ENCODE measurements at regions not wholly inside any gene's neighbourhood (a gene's known extent, or its start where the extent isn't known, plus 50 kb on each side); places are given as distances from the start of the nearest gene placed in this dataset.

DNA sequence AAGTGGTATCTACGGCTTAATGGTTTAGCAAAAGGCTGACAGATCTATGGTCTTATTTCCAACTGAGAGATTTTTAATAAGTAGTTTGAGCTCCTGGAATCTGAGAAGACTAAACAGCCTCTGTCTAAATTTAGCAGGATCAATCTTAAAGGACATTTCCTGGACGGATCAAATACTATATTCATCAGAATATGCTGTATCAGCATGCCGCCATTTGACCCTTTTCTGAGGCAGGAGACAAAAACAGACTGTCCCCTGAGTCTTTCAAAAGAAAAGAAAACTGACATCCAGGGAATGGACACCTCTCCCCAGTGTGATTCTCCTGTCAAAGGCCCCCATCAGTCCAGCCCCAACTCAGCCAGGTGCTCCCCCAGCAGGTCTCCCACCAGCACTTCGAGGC is 443.7 kb downstream of the GXYLT1 start:
- Histone ChIP-seq H2BK12ac (ENCODE audit: low read length in 2 of 2) (no peak overlapping the region), H3K4ac (ENCODE audit: low read depth in 1 of 2, low read length in 2 of 2) (no peak overlapping the region), H2AK5ac (ENCODE audit: low read length, severe bottlenecking) (no peak overlapping the region), H3K14ac (ENCODE audit: low read length in 2 of 2) (peak overlapping the region in 1 of 2 experiments; percentile 7), H3K36me3 (ENCODE audit: control insufficient read depth in 1 of 2, insufficient read depth in 2 of 2, low read depth in 1 of 2, low read length in 2 of 2) (no peaks in the 10 kb centered on the region), H3K27me3 (ENCODE audit: control insufficient read depth in 1 of 2, insufficient read depth in 1 of 2, low read length in 2 of 2) (no peaks in the 10 kb centered on the region), H2BK15ac (ENCODE audit: low read depth, poor library complexity, severe bottlenecking) (no peak overlapping the region), H3K9me3 (ENCODE audit: control insufficient read depth, low read length) (no peaks in the 10 kb centered on the region), H3K4me1 (ENCODE audit: control insufficient read depth, insufficient read depth, low read depth, low read length) (no peaks in the 10 kb centered on the region), H4K8ac (ENCODE audit: low read length) (no peak overlapping the region), H3K4me2 (ENCODE audit: low read length, poor library complexity, severe bottlenecking) (no peak overlapping the region), H3K23ac (ENCODE audit: low read length in 2 of 2) (no peak overlapping the region), H3K27ac (ENCODE audit: low read length, poor library complexity, severe bottlenecking) (no peak overlapping the region), H3K18ac (ENCODE audit: low read depth in 1 of 2, low read length in 2 of 2) (no peak overlapping the region), H4K91ac (ENCODE audit: low read length) (no peak overlapping the region), H2BK120ac (ENCODE audit: low read depth, low read length) (no peak overlapping the region), H2BK5ac (ENCODE audit: low read depth, low read length, poor library complexity, severe bottlenecking) (no peak overlapping the region), H3K79me1 (replicated peaks; ENCODE audit: low read length, poor library complexity, severe bottlenecking) (no peaks in the 10 kb centered on the region), H3K4me3 (ENCODE audit: insufficient read depth in 1 of 2, low read depth in 1 of 2, low read length in 2 of 2) (no peak overlapping the region), H3K9ac (ENCODE audit: low read length) (no peak overlapping the region), H2AFZ (ENCODE audit: low read depth, low read length) (no peak overlapping the region)
- no peak for DNase-seq
- 78% methylated on average over 2 of the region's 4 CpGs for WGBS

DNA sequence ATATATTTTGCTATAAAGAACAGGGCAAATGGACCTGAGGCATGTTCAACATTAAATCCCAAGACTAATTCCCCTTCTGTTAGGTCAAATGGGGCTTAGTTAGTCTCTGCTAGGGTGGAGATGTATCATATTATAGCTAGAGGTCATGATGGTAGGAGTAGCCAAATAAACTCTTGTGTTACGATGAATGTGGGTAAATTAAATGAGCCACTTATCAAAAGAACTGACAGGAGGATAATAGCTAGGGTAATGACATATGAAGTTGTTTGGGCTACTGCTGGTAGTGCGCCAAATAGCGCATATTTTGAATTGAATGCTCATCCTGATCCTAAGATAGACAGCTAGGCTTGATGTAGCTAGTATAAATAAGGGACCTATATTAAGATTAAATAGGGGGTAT is 445.0 kb downstream of the GXYLT1 start:
- Histone ChIP-seq H3K9me3 (ENCODE audit: control insufficient read depth, low read length) (no peaks in the 10 kb centered on the region), H2BK5ac (ENCODE audit: low read depth, low read length, poor library complexity, severe bottlenecking) (no peak overlapping the region), H2AK5ac (ENCODE audit: low read length, severe bottlenecking) (no peak overlapping the region), H3K27ac (ENCODE audit: low read length, poor library complexity, severe bottlenecking) (no peak overlapping the region), H3K36me3 (ENCODE audit: control insufficient read depth in 1 of 2, insufficient read depth in 2 of 2, low read depth in 1 of 2, low read length in 2 of 2) (no peaks in the 10 kb centered on the region), H3K4ac (ENCODE audit: low read depth in 1 of 2, low read length in 2 of 2) (no peak overlapping the region), H3K79me1 (replicated peaks; ENCODE audit: low read length, poor library complexity, severe bottlenecking) (no peaks in the 10 kb centered on the region), H3K4me3 (ENCODE audit: insufficient read depth in 1 of 2, low read depth in 1 of 2, low read length in 2 of 2) (no peak overlapping the region), H3K23ac (ENCODE audit: low read length in 2 of 2) (no peak overlapping the region), H3K9ac (ENCODE audit: low read length) (no peak overlapping the region), H3K4me2 (ENCODE audit: low read length, poor library complexity, severe bottlenecking) (no peak overlapping the region), H2BK120ac (ENCODE audit: low read depth, low read length) (no peak overlapping the region), H3K4me1 (ENCODE audit: control insufficient read depth, insufficient read depth, low read depth, low read length) (no peaks in the 10 kb centered on the region), H3K27me3 (ENCODE audit: control insufficient read depth in 1 of 2, insufficient read depth in 1 of 2, low read length in 2 of 2) (no peaks in the 10 kb centered on the region), H2AFZ (ENCODE audit: low read depth, low read length) (no peak overlapping the region), H2BK15ac (ENCODE audit: low read depth, poor library complexity, severe bottlenecking) (no peak overlapping the region), H4K91ac (ENCODE audit: low read length) (no peak overlapping the region), H3K14ac (ENCODE audit: low read length in 2 of 2) (no peak overlapping the region), H2BK12ac (ENCODE audit: low read length in 2 of 2) (no peak overlapping the region), H3K18ac (ENCODE audit: low read depth in 1 of 2, low read length in 2 of 2) (no peak overlapping the region), H4K8ac (ENCODE audit: low read length) (no peak overlapping the region)
- 91% methylated on average over 3 of the region's 3 CpGs for WGBS
- no peak for DNase-seq

DNA sequence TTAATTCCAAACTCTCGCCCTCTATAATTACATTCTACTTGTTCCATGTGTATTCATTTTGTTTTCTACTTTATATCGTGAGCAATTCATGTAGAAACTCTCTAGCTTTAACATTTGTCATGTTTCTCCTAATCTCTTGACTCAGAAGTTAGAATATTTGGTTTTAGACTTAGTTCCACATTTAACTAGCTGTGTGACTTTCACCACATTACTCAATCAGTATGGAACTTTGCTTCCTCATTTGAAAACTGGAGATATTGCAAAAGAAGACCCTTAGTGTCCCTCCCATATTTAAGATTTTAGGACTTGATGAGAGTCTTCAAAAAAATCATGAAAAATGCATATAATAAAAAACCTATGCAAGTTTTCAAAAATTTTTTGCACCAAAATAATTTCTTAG is 447.5 kb downstream of the GXYLT1 start:
- no peak overlapping the region for H2AFZ ChIP-seq (ENCODE audit: low read depth, low read length)
- no peak overlapping the region for H4K8ac ChIP-seq (ENCODE audit: low read length)
- H3K18ac ChIP-seq (ENCODE audit: low read depth in 1 of 2, low read length in 2 of 2) = no peak overlapping the region
- H2BK12ac ChIP-seq (ENCODE audit: low read length in 2 of 2) = no peak overlapping the region
- H3K27me3 ChIP-seq (ENCODE audit: control insufficient read depth in 1 of 2, insufficient read depth in 1 of 2, low read length in 2 of 2) = no peaks in the 10 kb centered on the region
- no peak overlapping the region for H3K14ac ChIP-seq (ENCODE audit: low read length in 2 of 2)
- no peak overlapping the region for H3K4me3 ChIP-seq (ENCODE audit: insufficient read depth in 1 of 2, low read depth in 1 of 2, low read length in 2 of 2)
- no peak overlapping the region for H2BK15ac ChIP-seq (ENCODE audit: low read depth, poor library complexity, severe bottlenecking)
- H3K79me1 ChIP-seq (replicated peaks; ENCODE audit: low read length, poor library complexity, severe bottlenecking) = no peaks in the 10 kb centered on the region
- no peak overlapping the region for H3K4ac ChIP-seq (ENCODE audit: low read depth in 1 of 2, low read length in 2 of 2)
- no peak overlapping the region for H2AK5ac ChIP-seq (ENCODE audit: low read length, severe bottlenecking)
- no peaks in the 10 kb centered on the region for H3K9me3 ChIP-seq (ENCODE audit: control insufficient read depth, low read length)
- H2BK5ac ChIP-seq (ENCODE audit: low read depth, low read length, poor library complexity, severe bottlenecking) = no peak overlapping the region
- H3K4me1 ChIP-seq (ENCODE audit: control insufficient read depth, insufficient read depth, low read depth, low read length) = no peaks in the 10 kb centered on the region
- WGBS = no CpG with 5 or more reads among the region's 2 CpGs
- H3K36me3 ChIP-seq (ENCODE audit: control insufficient read depth in 1 of 2, insufficient read depth in 2 of 2, low read depth in 1 of 2, low read length in 2 of 2) = no peaks in the 10 kb centered on the region
- H3K23ac ChIP-seq (ENCODE audit: low read length in 2 of 2) = no peak overlapping the region
- H3K9ac ChIP-seq (ENCODE audit: low read length) = no peak overlapping the region
- no peak overlapping the region for H4K91ac ChIP-seq (ENCODE audit: low read length)
- no peak overlapping the region for H3K4me2 ChIP-seq (ENCODE audit: low read length, poor library complexity, severe bottlenecking)
- no peak overlapping the region for H2BK120ac ChIP-seq (ENCODE audit: low read depth, low read length)
- H3K27ac ChIP-seq (ENCODE audit: low read length, poor library complexity, severe bottlenecking) = no peak overlapping the region
- DNase-seq = no peak

DNA sequence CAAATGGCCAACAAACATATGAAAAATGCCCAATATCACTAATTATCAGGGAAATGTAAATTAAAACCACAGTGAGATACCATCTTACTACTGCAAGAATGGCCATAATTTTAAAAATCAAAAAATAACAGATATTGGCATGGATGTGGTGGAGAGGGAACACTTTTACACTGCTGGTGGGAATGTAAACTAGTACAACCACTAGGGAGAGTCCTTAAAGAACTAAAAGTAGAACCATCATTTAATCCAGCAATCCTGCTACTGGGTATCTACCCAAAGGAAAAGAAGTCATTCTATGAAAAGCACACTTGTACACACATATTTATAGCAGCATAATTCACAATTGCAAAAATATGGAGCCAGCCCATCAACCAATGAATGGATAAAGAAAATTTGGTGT is 459.7 kb downstream of the GXYLT1 start:
- Histone ChIP-seq H4K8ac (ENCODE audit: low read length) (no peak overlapping the region), H3K4me1 (ENCODE audit: control insufficient read depth, insufficient read depth, low read depth, low read length) (no peaks in the 10 kb centered on the region), H3K4me3 (ENCODE audit: insufficient read depth in 1 of 2, low read depth in 1 of 2, low read length in 2 of 2) (no peak overlapping the region), H3K79me1 (replicated peaks; ENCODE audit: low read length, poor library complexity, severe bottlenecking) (no peaks in the 10 kb centered on the region), H3K18ac (ENCODE audit: low read depth in 1 of 2, low read length in 2 of 2) (no peak overlapping the region), H3K27ac (ENCODE audit: low read length, poor library complexity, severe bottlenecking) (no peak overlapping the region), H2AFZ (ENCODE audit: low read depth, low read length) (no peak overlapping the region), H3K14ac (ENCODE audit: low read length in 2 of 2) (no peak overlapping the region), H2BK12ac (ENCODE audit: low read length in 2 of 2) (no peak overlapping the region), H2AK5ac (ENCODE audit: low read length, severe bottlenecking) (no peak overlapping the region), H2BK5ac (ENCODE audit: low read depth, low read length, poor library complexity, severe bottlenecking) (no peak overlapping the region), H2BK120ac (ENCODE audit: low read depth, low read length) (no peak overlapping the region), H3K4me2 (ENCODE audit: low read length, poor library complexity, severe bottlenecking) (no peak overlapping the region), H3K27me3 (ENCODE audit: control insufficient read depth in 1 of 2, insufficient read depth in 1 of 2, low read length in 2 of 2) (no peaks in the 10 kb centered on the region), H3K9ac (ENCODE audit: low read length) (no peak overlapping the region), H3K36me3 (ENCODE audit: control insufficient read depth in 1 of 2, insufficient read depth in 2 of 2, low read depth in 1 of 2, low read length in 2 of 2) (no peaks in the 10 kb centered on the region), H4K91ac (ENCODE audit: low read length) (no peak overlapping the region), H3K9me3 (ENCODE audit: control insufficient read depth, low read length) (no peaks in the 10 kb centered on the region), H3K4ac (ENCODE audit: low read depth in 1 of 2, low read length in 2 of 2) (no peak overlapping the region), H3K23ac (ENCODE audit: low read length in 2 of 2) (no peak overlapping the region), H2BK15ac (ENCODE audit: low read depth, poor library complexity, severe bottlenecking) (no peak overlapping the region)
- DNase-seq = peak; percentile 15

All from mesenchymal stem cell (in vitro differentiated cells and primary cell).